ENCODE measurements at regions not wholly inside any gene's neighbourhood (a gene's known extent, or its start where the extent isn't known, plus 50 kb on each side); places are given as distances from the start of the nearest gene placed in this dataset.
"Not testable (repeated sequence)": the region's sequence is repeated elsewhere in the genome, so short reads cannot be mapped to it uniquely, and the experiment has no call there.

DNA sequence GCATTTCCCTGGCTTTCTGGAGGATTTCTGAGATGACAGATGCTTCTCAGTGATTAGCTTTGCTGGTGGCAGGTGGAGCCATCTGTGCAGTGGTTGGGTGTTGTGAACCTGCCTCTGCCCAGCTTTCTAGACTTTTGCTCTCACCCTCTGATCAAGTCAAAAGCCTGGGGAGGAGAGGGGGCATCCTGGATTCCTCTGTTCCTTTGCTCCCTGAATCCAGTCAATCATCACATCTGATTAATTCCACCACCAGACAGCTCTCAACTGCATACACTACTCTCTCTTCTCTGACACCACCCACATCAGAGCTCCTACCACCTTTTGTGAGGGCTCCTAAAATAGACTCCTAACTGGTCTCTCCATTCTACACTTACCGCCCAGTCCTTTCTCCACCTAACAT, 283.5 kb downstream of the WDR11 start:
- no peak for DNase-seq (ENCODE audit: low spot score)

- DNase-seq (ENCODE audit: low spot score): no peak
These were observed 284.4 kb downstream of the WDR11 start for GRCh38 chr10:121135512-121135911.

DNA sequence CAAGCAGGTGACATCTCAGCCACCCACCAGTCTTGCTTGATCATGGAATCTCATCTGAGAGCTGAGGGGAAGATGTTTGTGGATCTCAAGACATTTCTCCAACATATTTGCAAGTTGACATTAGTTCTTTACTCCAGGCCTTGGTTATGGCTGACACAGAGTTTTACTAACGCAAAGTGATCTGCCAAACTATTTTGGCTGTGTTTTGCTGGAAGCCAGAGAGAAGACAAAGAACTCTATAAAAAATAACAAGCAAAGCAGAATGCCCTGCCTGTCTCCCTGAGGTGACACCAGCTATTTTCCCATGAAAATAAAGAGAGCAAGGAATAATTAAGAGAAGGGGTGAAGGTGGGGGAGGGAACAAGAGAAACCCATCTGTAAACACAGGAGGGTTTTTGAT, 286.4 kb downstream of the WDR11 start:
- no peak for DNase-seq (ENCODE audit: low spot score)

GRCh38 chr10:121138112-121138860, 287.1 kb downstream of the WDR11 start:
- no peak for DNase-seq (ENCODE audit: low spot score)

DNA sequence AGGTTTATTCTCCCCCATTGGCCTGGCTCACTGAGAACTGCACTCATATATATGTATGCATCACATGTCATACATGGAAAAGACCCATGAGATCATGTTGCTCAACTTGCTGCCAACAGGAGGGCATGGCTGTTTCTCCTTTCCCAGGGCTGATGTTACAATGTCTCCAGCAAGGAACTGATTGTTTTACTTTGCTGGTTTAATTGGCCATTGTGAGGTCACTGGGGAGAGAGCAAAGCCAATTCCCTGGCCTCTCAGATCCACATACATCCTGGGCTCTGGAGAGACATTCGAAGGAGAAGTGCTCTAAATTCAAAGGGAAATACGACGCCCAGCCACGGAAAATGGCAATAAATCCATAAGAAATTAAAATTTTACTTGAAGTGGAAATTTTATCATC, 287.8 kb downstream of the WDR11 start:
- no peak for DNase-seq (ENCODE audit: low spot score)

GRCh38 chr10:121145802-121146395, 294.7 kb downstream of the WDR11 start:
- not testable (repeated sequence) for DNase-seq (ENCODE audit: low spot score)

DNA sequence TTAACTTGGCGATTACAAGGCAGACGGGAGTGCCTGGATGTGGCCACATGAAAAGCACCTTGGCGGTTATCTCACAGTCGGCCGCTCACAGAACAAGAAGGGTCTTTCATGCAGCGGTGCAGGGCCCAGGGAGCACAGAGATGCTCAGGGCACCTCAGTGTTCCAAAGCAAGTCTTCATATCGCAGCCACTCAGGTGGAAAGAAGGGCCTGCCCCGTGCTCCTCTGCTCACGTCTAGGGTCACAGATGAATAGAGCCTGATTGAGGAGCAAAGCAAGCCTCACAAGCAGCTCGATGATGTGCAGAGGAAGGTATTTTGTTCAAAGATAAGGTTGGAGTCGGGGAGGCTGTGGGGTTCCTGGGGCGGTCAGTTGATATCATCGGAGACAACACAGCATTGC, 297.8 kb downstream of the WDR11 start:
- DNase-seq (ENCODE audit: low spot score): no peak

DNA sequence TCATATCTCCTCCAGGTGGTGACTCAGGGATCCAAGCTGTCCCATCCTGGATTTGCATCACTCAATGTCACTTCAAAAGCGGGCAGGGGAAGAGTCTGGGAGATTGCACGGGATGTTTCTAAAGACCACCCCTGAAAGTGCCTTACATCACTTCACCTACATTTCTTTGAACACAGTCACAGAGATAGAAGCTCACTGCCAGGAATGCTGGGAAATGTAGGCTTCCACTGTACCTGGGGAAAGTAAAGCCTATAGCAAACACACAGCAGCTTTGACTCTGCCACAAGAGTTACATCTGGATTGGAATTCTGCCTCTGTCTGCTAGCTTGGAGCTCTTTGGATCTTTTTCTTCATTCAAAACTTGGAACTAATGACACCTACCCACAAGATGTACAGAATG, 300.9 kb downstream of the WDR11 start:
- no peak for DNase-seq (ENCODE audit: low spot score)

GRCh38 chr10:121152935-121153334, 301.8 kb downstream of the WDR11 start:
- no peak for DNase-seq (ENCODE audit: low spot score)

GRCh38 chr10:121154310-121154709, 303.1 kb downstream of the WDR11 start:
- DNase-seq (ENCODE audit: low spot score): no peak

GRCh38 chr10:121154846-121155245, 303.7 kb downstream of the WDR11 start:
- DNase-seq (ENCODE audit: low spot score): peak; percentile 42

- DNase-seq (ENCODE audit: low spot score): peak; percentile 68
These were observed 304.7 kb downstream of the WDR11 start for GRCh38 chr10:121155742-121156474.

GRCh38 chr10:121157998-121158397, 306.8 kb downstream of the WDR11 start:
- peak; percentile 83 for DNase-seq (ENCODE audit: low spot score)

- peak; percentile 73 for DNase-seq (ENCODE audit: low spot score)
These were observed 307.9 kb downstream of the WDR11 start for GRCh38 chr10:121158988-121159579.

DNA sequence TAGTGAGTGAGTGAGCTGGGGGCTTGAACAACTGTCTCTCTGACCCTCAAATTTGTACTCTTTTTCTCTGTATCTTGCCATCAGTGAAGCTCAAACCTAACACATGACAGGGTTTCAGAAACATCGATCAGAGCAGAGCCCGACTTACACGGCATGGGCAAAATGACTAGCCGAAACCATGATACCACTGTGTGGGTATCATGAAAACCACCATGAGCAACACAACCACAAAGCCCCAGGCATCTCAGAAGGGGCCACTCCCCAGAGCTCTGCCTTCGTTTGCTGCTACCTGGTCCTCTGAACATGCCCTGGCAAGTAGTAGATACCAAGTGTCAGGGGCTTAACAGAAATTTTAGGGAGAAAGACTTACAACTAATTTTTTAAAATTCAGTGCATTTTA, 308.5 kb downstream of the WDR11 start:
- DNase-seq (ENCODE audit: low spot score): no peak

DNA sequence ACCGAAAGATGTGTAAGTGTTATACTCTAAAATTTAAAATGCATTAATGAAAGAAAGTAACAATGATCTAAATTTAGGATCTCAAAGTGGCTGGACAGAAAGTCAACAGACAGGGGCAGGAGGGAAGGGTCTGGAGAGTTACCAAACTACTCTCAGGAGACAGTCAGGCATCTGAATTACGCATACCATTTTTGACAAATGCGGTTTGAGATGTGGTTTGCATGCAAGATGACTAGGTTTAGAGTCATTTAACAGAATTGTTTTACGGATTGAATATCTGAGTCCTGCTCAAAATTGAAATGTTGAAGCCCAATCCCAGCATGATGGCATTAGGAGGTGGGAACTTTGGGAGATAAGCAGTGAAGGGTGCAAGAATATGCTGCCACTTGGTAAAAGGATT, 314.1 kb downstream of the WDR11 start:
- DNase-seq (ENCODE audit: low spot score): no peak

DNA sequence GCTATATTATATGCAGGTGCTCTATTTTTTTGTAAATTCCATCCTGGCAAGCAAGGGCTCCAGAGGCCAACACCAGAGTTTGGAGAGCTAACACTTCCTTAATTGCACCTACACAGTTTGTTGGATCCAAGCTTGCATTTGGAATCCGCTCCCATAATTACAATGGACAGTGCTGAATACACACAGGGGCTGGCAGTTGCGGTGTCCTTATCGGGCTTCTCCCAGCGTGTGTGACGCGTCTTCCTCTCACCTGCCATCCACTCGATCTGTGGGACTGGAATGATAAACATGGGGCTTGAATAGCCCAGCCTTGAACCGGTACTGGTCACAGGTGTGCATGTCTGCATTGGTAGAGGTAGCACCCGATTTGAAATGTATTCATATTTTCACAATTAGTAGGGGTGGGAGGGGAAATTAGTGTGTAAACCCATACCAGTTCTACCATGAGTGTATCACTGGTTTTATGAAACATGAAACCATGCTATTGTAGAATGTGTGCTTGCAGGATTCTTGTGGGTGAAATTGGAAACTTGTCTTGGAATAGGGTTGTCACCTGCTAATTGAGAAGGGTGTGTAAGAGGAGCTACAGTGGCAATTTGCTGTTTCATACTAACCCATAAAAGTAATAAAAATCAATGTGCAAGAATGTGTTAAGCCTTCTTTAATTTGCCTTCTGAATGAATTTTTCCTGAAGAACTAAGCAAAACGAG, 316.5 kb downstream of the WDR11 start:
- DNase-seq (ENCODE audit: low spot score): no peak

DNA sequence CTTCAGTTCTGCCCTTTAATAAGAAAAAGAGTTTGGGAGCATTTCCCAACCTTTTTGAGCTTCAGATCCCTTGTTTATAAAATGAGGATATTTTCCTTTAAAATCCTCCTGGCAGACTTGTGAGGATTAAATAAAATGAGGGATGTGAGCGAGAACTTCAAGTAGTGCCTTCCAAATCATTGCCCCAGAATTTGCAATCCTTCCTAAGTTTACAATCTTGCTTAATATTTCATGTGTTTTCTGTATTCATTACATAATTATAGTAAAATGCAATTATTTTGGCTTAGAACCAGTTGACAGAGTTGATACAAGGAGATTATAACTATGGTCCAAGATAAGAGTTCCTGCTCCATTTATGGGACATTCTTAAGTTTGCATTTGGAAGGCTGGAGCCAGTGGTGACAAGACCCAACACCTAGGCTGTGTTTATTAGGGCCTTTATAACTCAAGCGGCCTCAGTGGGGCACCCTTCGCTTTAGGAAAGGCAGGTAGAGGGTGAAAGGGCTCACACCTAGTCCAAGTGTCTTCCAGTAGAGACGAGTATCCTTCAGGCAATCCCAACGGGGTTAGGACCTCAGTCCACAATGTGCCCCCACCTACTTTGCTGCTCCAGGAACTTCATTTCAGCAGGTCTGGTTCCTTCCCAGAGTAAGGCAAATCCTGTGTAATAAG, 317.5 kb downstream of the WDR11 start:
- no peak for DNase-seq (ENCODE audit: low spot score)

DNA sequence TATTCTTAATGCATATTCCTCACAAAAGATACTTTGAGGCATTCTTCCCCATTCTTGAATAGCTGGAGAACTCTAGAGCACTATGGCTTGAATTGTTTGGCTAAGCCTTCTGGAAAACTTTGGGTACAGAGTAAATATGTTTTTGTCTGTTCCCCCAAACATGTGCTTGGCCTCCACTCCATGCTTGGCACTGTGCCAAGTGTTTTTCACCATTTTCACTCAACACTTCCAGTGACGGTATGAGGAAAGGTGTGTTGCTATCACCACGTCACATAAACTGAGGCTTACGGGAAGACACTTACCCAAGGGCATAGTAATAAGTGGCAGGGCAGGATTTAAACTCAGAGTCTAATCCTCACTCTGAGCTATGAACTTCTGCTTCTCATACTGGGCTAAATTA, 318.2 kb downstream of the WDR11 start:
- DNase-seq (ENCODE audit: low spot score): no peak

GRCh38 chr10:121171825-121172787, 320.9 kb downstream of the WDR11 start:
- no peak for DNase-seq (ENCODE audit: low spot score)
